Urothelium cell line (cell line): ENCODE measurements at regions not wholly inside any gene's neighbourhood (a gene's known extent, or its start where the extent isn't known, plus 50 kb on each side); places are given as distances from the start of the nearest gene placed in this dataset.
"Not testable (repeated sequence)": the region's sequence is repeated elsewhere in the genome, so short reads cannot be mapped to it uniquely, and the experiment has no call there.

ENCODE experiments used
- DNase-seq: peaks from one replicate; pipeline ENCODE4 v3.0.0; 2011; ENCODE audit warnings: low spot score, mixed read lengths
- FAIRE-seq: peaks from 2 replicates; lab custom pipeline; 2011; peaks lifted over from hg19 to GRCh38; lab: Jason Lieb, UNC

- FAIRE-seq, DNase-seq: not testable (repeated sequence)
These were observed 420.6 kb upstream of the KAZN start for GRCh38 chr1:14177866-14178265.

- no peak for FAIRE-seq
- DNase-seq: no peak
These were observed 417.7 kb upstream of the KAZN start for GRCh38 chr1:14180738-14181137.

DNA sequence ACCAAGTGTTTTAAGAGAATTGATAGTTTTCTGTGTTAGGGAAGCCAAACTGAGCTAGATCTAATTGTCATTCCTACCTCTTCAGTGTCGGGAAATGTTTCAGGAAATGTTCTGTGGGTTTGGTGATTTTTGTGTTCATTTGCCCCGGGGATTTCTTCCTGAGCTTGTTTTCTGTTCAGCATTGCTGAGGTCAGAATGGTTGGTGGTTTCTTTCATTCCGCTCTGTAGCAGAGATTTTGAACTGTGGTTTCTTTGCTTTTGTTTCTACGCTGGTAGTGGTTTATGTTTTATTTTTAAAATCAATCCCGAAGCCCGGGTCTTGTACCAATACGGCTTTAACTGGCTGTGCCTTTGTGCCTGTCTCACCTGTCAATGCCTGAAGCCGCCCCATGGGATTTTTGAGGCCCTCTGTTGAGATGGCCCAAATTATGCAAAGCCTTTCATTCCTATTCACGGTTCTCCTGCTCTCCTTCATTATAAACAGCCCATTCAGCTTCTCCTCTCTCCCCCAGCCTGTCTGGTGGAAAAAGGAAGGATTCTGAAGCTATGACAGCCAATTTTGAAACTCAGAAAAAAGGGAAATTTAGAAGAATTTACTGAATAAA lies 417.2 kb upstream of the KAZN start:
- FAIRE-seq (no peak), DNase-seq (no peak)

DNA sequence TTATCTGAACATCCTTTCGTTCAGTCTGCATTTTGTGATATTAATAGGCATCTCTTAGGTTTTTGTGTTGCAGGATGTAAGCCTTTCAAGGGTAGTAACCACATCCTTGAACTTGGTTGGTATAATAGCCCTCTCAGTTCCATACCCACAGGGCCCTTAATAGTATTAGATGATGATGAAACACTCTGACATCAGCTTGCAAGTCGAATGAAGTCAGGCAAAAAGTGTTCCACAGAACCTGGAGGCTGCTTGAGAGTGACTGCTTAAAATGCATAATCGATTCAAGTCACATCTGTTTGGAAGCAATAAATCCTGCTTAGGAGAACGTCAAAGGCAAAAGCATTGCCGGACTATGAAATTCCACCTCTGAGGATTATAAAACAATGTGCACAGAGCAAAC lies 415.6 kb upstream of the KAZN start:
- DNase-seq: no peak
- no peak for FAIRE-seq

DNA sequence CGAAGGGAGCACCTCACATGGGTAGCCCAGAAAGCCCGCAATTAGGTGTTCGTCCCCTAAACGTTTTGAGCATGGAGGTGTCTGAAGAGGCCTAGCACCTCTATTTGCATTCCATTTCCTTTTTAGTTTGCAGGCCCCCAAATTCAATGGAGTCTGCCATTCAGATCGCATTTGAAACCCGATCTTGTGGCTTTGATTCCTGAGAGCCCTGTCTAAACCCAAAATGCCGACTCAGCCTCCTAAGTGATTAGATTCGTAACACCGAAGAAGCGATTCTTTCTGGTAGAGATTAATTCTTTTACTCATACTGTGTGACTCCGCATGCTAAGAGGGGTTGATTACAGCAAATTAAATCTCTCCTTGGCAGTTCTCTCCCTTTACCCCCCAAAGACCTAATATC lies 415.2 kb upstream of the KAZN start:
- DNase-seq (no peak), FAIRE-seq (no peak)

DNA sequence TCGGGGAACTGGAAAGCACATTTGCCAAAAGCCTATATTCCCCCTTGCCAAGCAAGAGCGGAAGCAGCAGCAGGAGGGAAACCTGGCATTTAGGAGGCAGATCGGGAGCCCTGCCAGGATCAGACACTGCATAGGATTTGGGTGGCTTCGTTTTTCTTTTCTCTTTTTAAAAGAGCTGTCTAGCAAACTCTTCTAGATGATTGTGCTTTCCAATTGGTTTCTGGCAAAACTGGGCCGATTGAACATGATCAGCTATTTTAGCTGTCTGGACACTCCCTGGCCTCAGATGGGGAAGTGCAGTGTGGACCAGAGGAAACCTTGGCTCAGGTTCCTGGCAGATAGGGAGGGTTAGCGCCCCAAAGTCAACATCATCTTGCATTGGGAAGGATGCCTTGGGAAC lies 414.0 kb upstream of the KAZN start:
- no peak for DNase-seq

DNA sequence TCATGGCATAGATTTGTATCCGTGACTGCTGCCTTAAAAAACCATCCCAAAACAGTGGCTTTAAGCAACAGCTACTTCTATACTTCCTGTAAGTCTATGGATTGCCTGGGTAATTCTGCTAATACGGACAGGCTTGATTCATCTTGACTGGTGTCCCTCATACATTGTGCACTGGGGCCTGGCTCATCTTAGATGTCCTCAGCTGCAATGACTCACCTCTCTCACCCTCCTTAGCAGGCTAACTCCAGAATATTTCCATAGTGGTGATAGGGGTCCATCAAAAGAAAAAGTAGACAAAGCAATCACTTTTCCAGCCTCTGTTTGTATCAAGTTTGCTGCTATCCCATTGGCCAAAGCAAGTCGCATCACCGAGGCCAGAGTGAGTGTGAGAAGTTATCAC lies 409.1 kb upstream of the KAZN start:
- peak; percentile 12 for DNase-seq
- FAIRE-seq: no peak

More for the DNA sequence above, 414.0 kb upstream of the KAZN start:
- FAIRE-seq: no peak

- FAIRE-seq (peak; percentile 87), DNase-seq (peak; percentile 87)
These were observed 408.0 kb upstream of the KAZN start for GRCh38 chr1:14190508-14190907.

DNA sequence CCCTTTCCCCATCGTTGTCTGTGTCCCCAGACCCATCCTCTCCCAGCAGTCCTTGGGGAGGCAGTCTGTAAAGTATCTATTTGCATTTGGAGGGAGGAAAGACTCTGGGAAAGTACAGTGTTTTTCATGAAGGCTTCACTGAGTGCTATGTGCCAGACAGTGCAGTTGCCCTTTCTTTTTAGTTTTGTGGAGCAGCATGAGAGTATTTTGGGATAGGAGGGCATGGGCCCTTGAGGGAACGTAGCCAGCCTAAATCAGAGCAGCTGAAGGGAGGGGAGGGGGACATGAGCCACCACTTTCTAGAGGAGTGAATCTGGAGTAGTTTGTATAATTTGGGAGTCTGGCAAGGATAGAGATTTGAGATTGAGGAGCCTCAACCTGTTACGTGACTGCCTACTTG lies 404.0 kb upstream of the KAZN start:
- DNase-seq: no peak
- FAIRE-seq: no peak

DNA sequence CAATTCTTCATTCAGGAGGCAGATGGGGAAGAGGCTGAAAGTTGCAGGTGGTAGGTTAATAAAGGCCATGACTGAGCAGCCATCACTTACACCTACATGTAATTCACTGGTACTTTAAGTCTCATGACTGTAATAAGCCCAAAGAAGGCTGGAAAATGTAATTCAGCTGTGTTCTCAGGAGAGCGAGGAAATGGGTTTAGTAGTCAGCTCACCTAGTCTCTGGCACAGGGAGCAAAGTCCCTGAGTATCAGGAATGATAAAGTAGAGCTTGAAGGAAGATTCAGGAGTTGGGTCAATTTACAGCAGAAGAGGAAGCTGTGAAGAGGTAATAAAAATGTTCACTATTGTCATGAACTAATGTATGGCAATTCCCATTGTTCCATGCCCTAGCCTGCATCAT lies 393.4 kb upstream of the KAZN start:
- no peak for DNase-seq
- FAIRE-seq: no peak

DNA sequence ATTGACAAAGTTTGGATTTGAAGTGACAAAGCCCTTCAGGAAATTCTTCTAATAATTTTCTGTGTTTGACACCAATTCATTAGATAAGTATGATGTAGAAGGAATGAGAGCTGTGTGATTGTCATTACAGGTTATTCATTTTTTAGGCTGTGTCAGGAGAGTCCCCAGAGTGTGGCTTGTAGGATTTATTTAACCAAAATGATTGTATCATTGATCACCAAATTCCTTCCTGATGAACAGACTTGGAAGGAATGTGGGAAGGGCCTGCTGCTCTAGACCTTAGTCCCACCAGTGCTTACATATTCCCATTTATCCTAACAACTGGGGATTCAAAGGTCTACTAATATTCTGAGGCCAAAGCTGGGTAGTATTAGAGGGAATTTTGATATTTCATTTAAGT lies 383.3 kb upstream of the KAZN start:
- FAIRE-seq: no peak
- peak; percentile 56 for DNase-seq

DNA sequence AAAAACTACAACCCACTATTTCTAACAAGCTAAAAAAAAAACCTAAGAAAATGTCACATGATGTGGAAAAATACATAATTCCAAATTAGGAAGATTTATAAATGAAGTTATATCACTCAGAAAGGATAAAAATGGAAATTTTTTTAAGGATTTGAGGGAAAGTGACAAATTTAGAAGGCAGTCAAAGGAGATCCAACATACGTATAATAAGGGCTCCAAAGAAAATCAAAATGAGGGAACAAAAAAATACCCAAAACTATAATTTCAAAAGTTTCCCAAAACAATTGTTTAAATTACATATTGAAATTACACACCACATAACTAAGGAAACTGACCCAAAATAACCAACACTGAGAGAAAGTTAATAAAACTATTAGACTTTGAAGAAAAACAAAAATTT lies 381.1 kb upstream of the KAZN start:
- DNase-seq (no peak), FAIRE-seq (no peak)

DNA sequence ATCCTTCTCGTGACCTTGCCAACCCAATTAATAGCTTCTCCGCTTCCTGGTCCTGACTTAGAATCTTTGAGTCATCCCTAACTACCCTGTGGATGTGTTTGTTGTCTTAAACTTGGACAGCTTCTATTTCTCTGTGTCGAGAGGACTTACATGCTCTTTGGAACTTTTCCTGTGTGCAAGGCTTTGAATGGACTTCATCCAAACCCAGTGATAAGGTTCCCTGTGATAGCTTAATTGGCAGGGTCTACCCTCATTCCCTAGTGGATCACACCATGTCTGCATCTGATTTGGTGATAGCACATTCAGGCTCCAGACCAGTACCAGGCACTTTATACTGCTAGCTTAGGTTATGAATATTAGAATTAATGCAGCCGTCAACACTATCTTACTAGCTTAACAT lies 378.2 kb upstream of the KAZN start:
- FAIRE-seq (no peak), DNase-seq (no peak)

DNA sequence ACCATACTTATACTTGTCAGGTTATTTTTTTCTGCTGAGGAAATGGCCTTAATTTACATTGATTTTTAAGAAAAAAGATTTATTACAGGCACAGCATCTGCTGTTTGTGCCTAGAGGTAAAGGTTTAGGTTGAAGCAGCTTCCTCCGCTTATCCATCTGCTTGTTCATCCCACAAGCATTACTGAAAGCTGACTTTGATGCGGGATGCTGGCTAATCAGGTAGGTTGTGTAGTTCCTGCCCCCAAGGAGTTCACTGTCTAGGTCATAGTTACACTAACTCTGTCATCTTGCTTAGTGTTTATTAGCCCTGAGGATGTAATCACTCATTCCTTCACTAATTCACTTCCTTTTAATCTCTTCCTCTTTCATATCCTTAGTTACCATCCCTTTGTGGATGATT lies 377.7 kb upstream of the KAZN start:
- FAIRE-seq (no peak), DNase-seq (no peak)

DNA sequence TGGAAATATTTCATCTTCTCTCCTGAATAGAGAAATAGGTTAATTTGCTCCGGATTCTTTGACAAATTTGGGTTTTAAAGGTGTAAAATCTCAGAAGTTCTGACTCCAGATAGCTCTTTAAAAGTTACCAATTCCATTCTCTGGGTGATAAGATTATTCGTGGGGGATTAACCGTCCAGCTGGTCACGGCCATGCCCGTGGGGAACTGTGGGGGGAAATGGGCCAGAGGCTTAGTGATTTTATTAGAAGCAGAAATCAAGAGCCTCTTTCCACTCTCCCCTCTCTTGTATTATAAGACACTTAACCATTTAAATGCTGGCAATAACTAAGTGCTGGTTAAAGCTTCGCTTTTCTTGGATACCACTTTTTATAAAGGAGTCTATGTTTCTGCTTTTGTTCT lies 376.4 kb upstream of the KAZN start:
- FAIRE-seq (no peak), DNase-seq (no peak)

DNA sequence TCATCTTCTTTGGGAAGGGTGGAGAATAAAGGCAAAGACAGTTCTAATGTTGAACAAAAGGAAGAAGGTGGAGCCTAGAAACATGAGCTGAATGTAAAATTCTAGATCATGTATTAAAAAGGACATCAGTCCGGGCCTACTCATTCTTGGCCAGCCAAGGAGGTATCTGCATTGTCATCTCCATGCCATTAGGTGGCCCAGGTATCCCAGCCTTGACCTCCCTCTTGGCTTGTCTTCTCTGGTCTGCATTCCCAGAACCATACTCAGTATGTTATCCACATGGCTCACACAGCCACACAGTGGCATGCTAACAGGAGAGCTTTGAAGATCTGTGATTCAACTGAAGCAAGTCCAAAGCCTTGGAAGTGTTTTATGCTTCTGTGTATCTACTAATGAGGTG lies 369.8 kb upstream of the KAZN start:
- FAIRE-seq: no peak

GRCh38 chr1:14233510-14233909 lies 365.0 kb upstream of the KAZN start:
- no peak for FAIRE-seq

More for the DNA sequence above, 369.8 kb upstream of the KAZN start:
- no peak for DNase-seq

GRCh38 chr1:14236097-14236496 lies 362.4 kb upstream of the KAZN start:
- FAIRE-seq (no peak), DNase-seq (no peak)

More at GRCh38 chr1:14233510-14233909, 365.0 kb upstream of the KAZN start:
- no peak for DNase-seq

DNA sequence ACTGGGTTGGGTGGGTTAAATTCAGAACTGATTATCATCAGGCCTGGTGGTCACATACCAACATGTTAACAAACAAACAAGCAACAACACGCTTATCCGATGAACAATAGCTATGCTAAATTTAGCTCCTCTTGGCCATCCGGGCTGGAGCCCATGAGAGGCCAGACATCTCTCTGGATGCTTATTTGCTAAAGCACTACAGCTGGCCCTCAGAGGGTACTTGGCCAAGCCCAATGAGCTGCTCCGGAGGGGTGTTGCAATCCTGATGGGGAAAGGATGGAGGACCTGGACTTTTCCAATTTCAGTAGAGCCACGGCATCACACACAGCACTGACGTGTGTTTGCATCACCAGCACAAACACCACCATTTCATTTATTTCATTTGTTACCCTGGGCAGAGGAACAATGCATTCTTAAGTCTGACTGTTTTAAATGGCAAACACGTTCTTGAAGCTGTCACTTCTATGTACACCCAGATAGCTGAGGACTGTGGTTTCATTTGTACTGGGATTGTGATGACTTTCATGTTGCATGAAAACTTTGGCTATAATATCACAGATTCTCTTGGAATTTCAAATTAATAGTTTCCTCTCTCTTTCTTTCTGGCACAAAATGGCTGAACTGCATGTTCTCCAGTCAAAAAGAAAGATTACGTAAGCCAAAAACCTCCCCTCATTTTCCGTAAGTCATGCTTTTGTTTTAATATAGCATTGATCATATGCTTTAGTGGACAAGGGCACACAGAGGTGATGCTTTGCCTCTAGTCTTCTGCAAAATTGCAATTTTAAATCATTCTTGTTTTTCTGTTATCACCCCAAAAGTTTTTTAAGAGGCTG lies 359.8 kb upstream of the KAZN start:
- FAIRE-seq: peak; percentile 56
- no peak for DNase-seq

DNA sequence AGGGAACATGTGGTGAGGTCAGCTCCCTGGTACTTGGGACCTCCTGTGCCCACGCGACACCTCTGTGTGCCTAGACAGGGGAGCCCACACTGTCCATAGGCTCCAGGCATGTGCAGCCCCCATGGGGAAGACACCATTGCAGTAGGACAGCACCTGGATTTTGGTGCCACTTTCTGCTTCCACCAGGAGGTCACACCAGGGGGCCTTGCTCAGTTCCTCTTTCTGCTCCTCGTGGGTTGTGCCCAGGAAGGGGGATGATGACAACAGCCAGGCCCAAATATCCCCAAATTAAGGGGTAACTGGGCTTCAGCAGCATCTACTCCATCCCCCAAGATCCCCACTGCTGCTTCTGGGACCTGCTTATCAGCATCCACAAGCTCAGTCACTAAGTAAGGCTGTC lies 358.2 kb upstream of the KAZN start:
- FAIRE-seq (no peak), DNase-seq (no peak)

- DNase-seq: no peak
- FAIRE-seq: no peak
These were observed 356.4 kb upstream of the KAZN start for GRCh38 chr1:14242123-14242522.

GRCh38 chr1:14242870-14243269 lies 355.6 kb upstream of the KAZN start:
- no peak for DNase-seq
- no peak for FAIRE-seq

- FAIRE-seq: no peak
- no peak for DNase-seq
These were observed 352.5 kb upstream of the KAZN start for GRCh38 chr1:14245954-14246353.
